ENCODE measurements at regions not wholly inside any gene's neighbourhood (a gene's known extent, or its start where the extent isn't known, plus 50 kb on each side); places are given as distances from the start of the nearest gene placed in this dataset.

DNA sequence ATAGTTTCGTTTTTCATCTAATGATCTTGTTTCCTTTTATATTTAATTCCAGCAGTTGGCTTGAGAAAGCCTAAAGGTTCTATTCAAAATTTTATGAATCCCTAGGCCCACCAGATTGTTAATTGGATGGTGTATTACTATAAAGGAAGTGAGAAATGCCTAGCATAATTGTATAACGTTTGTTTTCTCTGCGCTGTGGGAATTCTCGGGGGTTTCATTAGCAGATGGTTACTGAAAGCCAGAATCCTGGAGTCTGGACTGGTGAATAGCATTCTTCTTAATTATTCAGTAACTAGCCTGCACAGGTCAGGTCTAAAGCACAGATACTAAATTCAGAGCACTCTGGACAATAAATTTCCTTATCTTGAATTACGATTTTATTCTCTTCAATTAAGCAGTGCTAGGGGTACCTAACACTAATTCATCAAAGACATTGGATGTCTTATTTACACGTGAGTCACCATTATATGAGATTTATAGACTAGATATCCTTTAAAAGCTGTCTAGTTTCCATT, 459.4 kb downstream of the DTHD1 start:
- Histone ChIP-seq H2AFZ (ENCODE audit: insufficient read depth, low read depth, low read length, poor library complexity, severe bottlenecking) (no peak overlapping the region), H3K4me2 (replicated peaks; ENCODE audit: low read depth, low read length, poor library complexity, severe bottlenecking) (no peak overlapping the region), H4K20me1 (ENCODE audit: control insufficient read depth, insufficient read depth, low read length, poor library complexity, severe bottlenecking) (no peaks in the 10 kb centered on the region), H3K9ac (ENCODE audit: low read length) (no peak overlapping the region), H3K27ac (ENCODE audit: low read length in 2 of 2) (no peak overlapping the region), H3K27me3 (replicated peaks in 1 of 4; ENCODE audit: control extremely low read depth in 1 of 4, control insufficient read depth in 3 of 4, insufficient read depth in 4 of 4, low read length in 3 of 4) (no peaks in the 10 kb centered on the region), H3K36me3 (replicated peaks in 1 of 2; ENCODE audit: control extremely low read depth in 1 of 2, control insufficient read depth in 1 of 2, extremely low read depth in 1 of 2, insufficient read depth in 2 of 2, low read length in 1 of 2) (no peaks in the 10 kb centered on the region), H3K4me3 (ENCODE audit: control extremely low read depth in 1 of 5, extremely low read depth in 1 of 5, insufficient read depth in 1 of 5, low read depth in 2 of 5, low read length in 4 of 5) (no peak overlapping the region), H3K9me3 (ENCODE audit: control extremely low read depth in 1 of 3, control insufficient read depth in 2 of 3, insufficient read depth in 1 of 3, low read length in 2 of 3) (no peaks in the 10 kb centered on the region), H3K79me2 (ENCODE audit: control insufficient read depth, insufficient read depth, low read length) (no peaks in the 10 kb centered on the region), H3K4me1 (ENCODE audit: control insufficient read depth in 2 of 2, insufficient read depth in 2 of 2, low read length in 2 of 2) (no peaks in the 10 kb centered on the region)
- POLR2A ChIA-PET = no interaction called here
- TF ChIP-seq, protein P1, sequence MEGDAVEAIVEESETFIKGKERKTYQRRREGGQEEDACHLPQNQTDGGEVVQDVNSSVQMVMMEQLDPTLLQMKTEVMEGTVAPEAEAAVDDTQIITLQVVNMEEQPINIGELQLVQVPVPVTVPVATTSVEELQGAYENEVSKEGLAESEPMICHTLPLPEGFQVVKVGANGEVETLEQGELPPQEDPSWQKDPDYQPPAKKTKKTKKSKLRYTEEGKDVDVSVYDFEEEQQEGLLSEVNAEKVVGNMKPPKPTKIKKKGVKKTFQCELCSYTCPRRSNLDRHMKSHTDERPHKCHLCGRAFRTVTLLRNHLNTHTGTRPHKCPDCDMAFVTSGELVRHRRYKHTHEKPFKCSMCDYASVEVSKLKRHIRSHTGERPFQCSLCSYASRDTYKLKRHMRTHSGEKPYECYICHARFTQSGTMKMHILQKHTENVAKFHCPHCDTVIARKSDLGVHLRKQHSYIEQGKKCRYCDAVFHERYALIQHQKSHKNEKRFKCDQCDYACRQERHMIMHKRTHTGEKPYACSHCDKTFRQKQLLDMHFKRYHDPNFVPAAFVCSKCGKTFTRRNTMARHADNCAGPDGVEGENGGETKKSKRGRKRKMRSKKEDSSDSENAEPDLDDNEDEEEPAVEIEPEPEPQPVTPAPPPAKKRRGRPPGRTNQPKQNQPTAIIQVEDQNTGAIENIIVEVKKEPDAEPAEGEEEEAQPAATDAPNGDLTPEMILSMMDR (IDR thresholded peaks at IDR 0.05) = no peak
- no peak for TF ChIP-seq EZH2 (IDR thresholded peaks at IDR 0.05; ENCODE audit: borderline replicate concordance, insufficient read depth, low read depth, low read length, poor library complexity, severe bottlenecking)
- Mint-ChIP-seq H3K27me3 (no peaks in the 10 kb centered on the region), H3K4me1 (no peaks in the 10 kb centered on the region), H3K9me3 (ENCODE audit: insufficient read depth) (peaks cover 3% of the 10 kb centered on the region), H3K4me3 (no peak overlapping the region), H3K27ac (no peak overlapping the region)
- 68% methylated on average over 3 of the region's 6 CpGs for WGBS (ENCODE audit: insufficient coverage)
- CTCF ChIA-PET = no interaction called here
- ATAC-seq (ENCODE audit: low read depth) (no peak), DNase-seq (no peak)
- intact Hi-C loops (cut with micrococcal nuclease) = no loop called here

DNA sequence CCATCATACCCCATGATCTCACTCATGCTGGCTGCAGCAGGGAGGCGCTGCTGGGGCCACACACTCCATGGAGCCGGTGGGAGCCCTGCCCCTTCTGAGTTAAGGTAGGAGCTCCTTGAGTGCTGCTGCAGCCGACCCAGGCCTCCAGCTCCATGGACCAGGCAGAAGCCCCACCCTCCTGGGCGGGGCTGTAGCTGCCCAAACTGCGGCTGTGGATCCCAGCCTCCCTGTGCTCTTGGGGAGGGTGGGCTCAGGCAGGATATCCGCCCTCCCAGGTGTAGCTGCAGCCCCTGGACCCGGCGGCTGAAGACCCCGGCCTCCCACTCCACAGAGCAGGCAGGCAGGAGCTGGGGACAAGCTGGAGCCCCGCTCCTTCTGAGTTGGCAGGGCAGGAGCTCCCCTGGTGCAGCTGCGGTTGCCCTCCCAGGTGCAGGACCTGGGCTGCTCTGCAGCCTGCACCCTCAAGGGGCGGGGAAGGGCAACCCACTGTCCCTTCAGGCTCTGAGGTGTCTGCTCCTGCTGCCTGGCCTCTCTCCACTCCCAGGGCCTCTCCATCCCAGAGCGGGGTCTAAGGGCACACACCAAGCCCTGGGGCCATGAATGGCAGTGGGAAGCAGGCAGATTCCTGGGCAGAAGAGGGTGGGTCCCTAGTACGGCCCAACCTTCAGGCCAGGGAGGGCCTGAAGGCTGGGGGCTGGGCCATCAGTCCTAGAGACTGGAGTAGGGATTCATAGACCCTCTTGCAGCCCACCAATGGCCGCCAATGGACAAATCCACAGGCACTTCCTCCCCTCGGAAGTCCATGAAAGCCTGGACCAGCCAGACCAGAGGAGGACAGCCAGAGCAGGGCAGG, 466.1 kb downstream of the DTHD1 start:
- no peak for DNase-seq
- H3K36me3 ChIP-seq (replicated peaks in 1 of 2; ENCODE audit: control extremely low read depth in 1 of 2, control insufficient read depth in 1 of 2, extremely low read depth in 1 of 2, insufficient read depth in 2 of 2, low read length in 1 of 2) = no peaks in the 10 kb centered on the region
- H3K27ac ChIP-seq (ENCODE audit: low read length in 2 of 2) = no peak overlapping the region
- no peak overlapping the region for H3K9ac ChIP-seq (ENCODE audit: low read length)
- H3K4me3 ChIP-seq (ENCODE audit: control extremely low read depth in 1 of 5, extremely low read depth in 1 of 5, insufficient read depth in 1 of 5, low read depth in 2 of 5, low read length in 4 of 5) = no peak overlapping the region
- H4K20me1 ChIP-seq (ENCODE audit: control insufficient read depth, insufficient read depth, low read length, poor library complexity, severe bottlenecking) = no peaks in the 10 kb centered on the region
- intact Hi-C loops (cut with micrococcal nuclease) = no loop called here
- no peak overlapping the region for H3K27ac Mint-ChIP-seq
- no peak for ATAC-seq (ENCODE audit: low read depth)
- WGBS (ENCODE audit: insufficient coverage) = 92% methylated on average over 14 of the region's 16 CpGs
- H3K9me3 Mint-ChIP-seq (ENCODE audit: insufficient read depth) = peaks cover 3% of the 10 kb centered on the region
- H3K4me2 ChIP-seq (replicated peaks; ENCODE audit: low read depth, low read length, poor library complexity, severe bottlenecking) = no peak overlapping the region
- no peaks in the 10 kb centered on the region for H3K4me1 Mint-ChIP-seq
- H3K27me3 Mint-ChIP-seq = no peaks in the 10 kb centered on the region
- TF ChIP-seq EZH2 (IDR thresholded peaks at IDR 0.05; ENCODE audit: borderline replicate concordance, insufficient read depth, low read depth, low read length, poor library complexity, severe bottlenecking) = no peak
- TF ChIP-seq, protein P1 (IDR thresholded peaks at IDR 0.05) = no peak
- H3K9me3 ChIP-seq (ENCODE audit: control extremely low read depth in 1 of 3, control insufficient read depth in 2 of 3, insufficient read depth in 1 of 3, low read length in 2 of 3) = no peaks in the 10 kb centered on the region
- H3K4me3 Mint-ChIP-seq = no peak overlapping the region
- CTCF ChIA-PET = no interaction called here
- H3K4me1 ChIP-seq (ENCODE audit: control insufficient read depth in 2 of 2, insufficient read depth in 2 of 2, low read length in 2 of 2) = no peaks in the 10 kb centered on the region
- POLR2A ChIA-PET = no interaction called here
- H3K27me3 ChIP-seq (replicated peaks in 1 of 4; ENCODE audit: control extremely low read depth in 1 of 4, control insufficient read depth in 3 of 4, insufficient read depth in 4 of 4, low read length in 3 of 4) = no peaks in the 10 kb centered on the region
- H2AFZ ChIP-seq (ENCODE audit: insufficient read depth, low read depth, low read length, poor library complexity, severe bottlenecking) = no peak overlapping the region
- H3K79me2 ChIP-seq (ENCODE audit: control insufficient read depth, insufficient read depth, low read length) = no peaks in the 10 kb centered on the region

All from B cell (primary cell).